Keratinocyte (primary cell): ENCODE measurements at regions not wholly inside any gene's neighbourhood (a gene's known extent, or its start where the extent isn't known, plus 50 kb on each side); places are given as distances from the start of the nearest gene placed in this dataset.

ENCODE experiments used
- DNase-seq: peaks from one replicate; pipeline ENCODE4 v3.0.0-alpha.2; 2011; ENCODE audit warnings: low read depth, missing footprints, low spot score
- FAIRE-seq: peaks from 2 replicates; lab custom pipeline; 2011; peaks lifted over from hg19 to GRCh38; lab: Jason Lieb, UNC
- H2AFZ ChIP-seq: 2 replicates; pipeline ENCODE4 v1.6.0; 2012; ENCODE audit warnings: low read length, control low read depth, inconsistent platforms; ENCODE audit not compliant: control insufficient read depth
- H3K27ac ChIP-seq: 2 replicates; pipeline ENCODE4 v1.5.1; 2011; ENCODE audit warnings: low read length; ENCODE audit not compliant: control insufficient read depth, insufficient read depth
- H3K27me3 ChIP-seq: 3 replicates; pipeline ENCODE4 v1.6.0; 2011; ENCODE audit warnings: low read length; ENCODE audit not compliant: control insufficient read depth, insufficient read depth; ENCODE audit errors: extremely low read depth
- H3K36me3 ChIP-seq, 2 experiments: 2 replicates in 1 of 2; 3 replicates in 1 of 2; pipeline ENCODE4 v1.5.1; 2011; ENCODE audit warnings: low read length in 2 of 2, mild to moderate bottlenecking in 1 of 2; ENCODE audit not compliant: control insufficient read depth in 2 of 2, insufficient read depth in 2 of 2; ENCODE audit errors: extremely low read depth in 1 of 2
- H3K4me1 ChIP-seq: 3 replicates; pipeline ENCODE4 v1.5.1; 2011; ENCODE audit warnings: low read length; ENCODE audit not compliant: control insufficient read depth, insufficient read depth; ENCODE audit errors: extremely low read depth
- H3K4me2 ChIP-seq: 3 replicates; pipeline ENCODE4 v1.6.0; 2011; ENCODE audit warnings: low read depth, low read length; ENCODE audit not compliant: control insufficient read depth, insufficient read depth; ENCODE audit errors: extremely low read depth
- H3K4me3 ChIP-seq, 3 experiments: fragments of 200-600 bp in 1 of 3; sonication (generic) in 1 of 3; 2 replicates in 2 of 3; 3 replicates in 1 of 3; pipeline ENCODE4 v1.5.1; 2011 to 2016; ENCODE audit warnings: low read length in 3 of 3, mild to moderate bottlenecking in 3 of 3, control low read depth in 2 of 3, inconsistent platforms in 1 of 3, low read depth in 1 of 3, mixed read lengths in 1 of 3, mixed run types in 1 of 3, moderate library complexity in 1 of 3; ENCODE audit not compliant: control insufficient read depth in 2 of 3, insufficient read depth in 2 of 3; ENCODE audit errors: extremely low read depth in 1 of 3
- H3K79me2 ChIP-seq: 2 replicates; pipeline ENCODE4 v1.6.0; 2012; ENCODE audit warnings: low read length; ENCODE audit not compliant: control insufficient read depth, insufficient read depth
- H3K9ac ChIP-seq: 3 replicates; pipeline ENCODE4 v1.6.0; 2011; ENCODE audit warnings: low read length; ENCODE audit not compliant: control insufficient read depth, insufficient read depth; ENCODE audit errors: extremely low read depth
- H3K9me1 ChIP-seq: 3 replicates; pipeline ENCODE4 v1.6.0; 2011; ENCODE audit warnings: low read length; ENCODE audit not compliant: control insufficient read depth, insufficient read depth; ENCODE audit errors: extremely low read depth
- H3K9me3 ChIP-seq: 2 replicates; pipeline ENCODE4 v1.5.1; 2012; ENCODE audit warnings: low read depth, low read length; ENCODE audit not compliant: control insufficient read depth
- H4K20me1 ChIP-seq: 3 replicates; pipeline ENCODE4 v1.6.0; 2011; ENCODE audit warnings: low read length; ENCODE audit not compliant: control insufficient read depth, insufficient read depth; ENCODE audit errors: extremely low read depth
- EZH2 ChIP-seq: IDR thresholded peaks from one replicate; pipeline ENCODE4 v1.6.1; 2012; ENCODE audit warnings: inconsistent platforms, mild to moderate bottlenecking, low read length, moderate library complexity
- dilution Hi-C: fragments of 300-500 bp; cut with MboI; formaldehyde crosslinking; loops from one replicate; pipeline ENCODE4 v1.7.0; 2020; ENCODE audit warnings: low sequenced_read_pairs; ENCODE audit not compliant: extremely low pct_ligation_motif_present
- TF ChIP-seq, protein P1 (sequence below), 3 experiments: IDR thresholded peaks in 1 of 3; conservative IDR thresholded peaks in 1 of 3; optimal IDR thresholded peaks in 1 of 3; 2 replicates in 2 of 3; 3 replicates in 1 of 3; pipeline versions ENCODE3 to v1.5.1; 2011; ENCODE audit warnings: low read length in 3 of 3, mild to moderate bottlenecking in 3 of 3, moderate library complexity in 2 of 3, control low read depth in 1 of 3, inconsistent platforms in 1 of 3; ENCODE audit not compliant: insufficient read depth in 2 of 3; ENCODE audit errors: extremely low read depth in 1 of 3

DNA sequence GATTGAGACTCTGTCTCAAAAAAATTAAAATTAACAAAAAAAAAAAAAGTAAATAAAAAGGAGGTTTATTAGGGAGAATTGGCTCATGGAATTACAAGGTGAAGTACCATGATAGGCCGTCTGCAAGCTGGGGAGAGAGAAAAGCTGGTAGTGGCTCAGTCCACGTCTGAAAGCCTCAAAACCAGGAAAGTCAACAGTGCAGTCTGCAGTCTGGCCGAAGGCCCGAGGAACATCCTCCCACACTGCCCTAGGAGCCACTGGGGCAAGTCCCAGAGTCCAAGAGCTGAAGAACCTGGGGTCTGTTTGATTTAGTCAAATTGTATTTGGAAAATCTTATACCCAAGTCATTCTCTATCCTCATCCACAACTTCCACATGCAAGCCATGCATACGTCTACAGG, 59.0 kb upstream of the RAB18 start:
- H4K20me1 ChIP-seq = no peaks in the 10 kb centered on the region
- no peaks in the 10 kb centered on the region for H3K27me3 ChIP-seq
- H3K4me1 ChIP-seq = peaks cover 11% of the 10 kb centered on the region
- no peaks in the 10 kb centered on the region for H3K36me3 ChIP-seq
- TF ChIP-seq, protein P1, sequence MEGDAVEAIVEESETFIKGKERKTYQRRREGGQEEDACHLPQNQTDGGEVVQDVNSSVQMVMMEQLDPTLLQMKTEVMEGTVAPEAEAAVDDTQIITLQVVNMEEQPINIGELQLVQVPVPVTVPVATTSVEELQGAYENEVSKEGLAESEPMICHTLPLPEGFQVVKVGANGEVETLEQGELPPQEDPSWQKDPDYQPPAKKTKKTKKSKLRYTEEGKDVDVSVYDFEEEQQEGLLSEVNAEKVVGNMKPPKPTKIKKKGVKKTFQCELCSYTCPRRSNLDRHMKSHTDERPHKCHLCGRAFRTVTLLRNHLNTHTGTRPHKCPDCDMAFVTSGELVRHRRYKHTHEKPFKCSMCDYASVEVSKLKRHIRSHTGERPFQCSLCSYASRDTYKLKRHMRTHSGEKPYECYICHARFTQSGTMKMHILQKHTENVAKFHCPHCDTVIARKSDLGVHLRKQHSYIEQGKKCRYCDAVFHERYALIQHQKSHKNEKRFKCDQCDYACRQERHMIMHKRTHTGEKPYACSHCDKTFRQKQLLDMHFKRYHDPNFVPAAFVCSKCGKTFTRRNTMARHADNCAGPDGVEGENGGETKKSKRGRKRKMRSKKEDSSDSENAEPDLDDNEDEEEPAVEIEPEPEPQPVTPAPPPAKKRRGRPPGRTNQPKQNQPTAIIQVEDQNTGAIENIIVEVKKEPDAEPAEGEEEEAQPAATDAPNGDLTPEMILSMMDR (optimal IDR thresholded peaks at IDR 0.05 in 1 of 3, IDR thresholded peaks at IDR 0.05 in 1 of 3, conservative IDR thresholded peaks at IDR 0.05 in 1 of 3; ENCODE audit: extremely low read depth in 1 of 3, insufficient read depth in 2 of 3, low read length in 3 of 3) = no peak
- TF ChIP-seq EZH2 = no peak
- FAIRE-seq (no peak), DNase-seq (no peak)
- dilution Hi-C loops = no loop called here
- no peaks in the 10 kb centered on the region for H3K9me3 ChIP-seq
- no peak overlapping the region for H3K9ac ChIP-seq
- no peak overlapping the region for H3K27ac ChIP-seq
- no peak overlapping the region for H3K4me2 ChIP-seq
- no peak overlapping the region for H3K4me3 ChIP-seq
- H2AFZ ChIP-seq = no peak overlapping the region
- H3K9me1 ChIP-seq = no peaks in the 10 kb centered on the region
- no peaks in the 10 kb centered on the region for H3K79me2 ChIP-seq

DNA sequence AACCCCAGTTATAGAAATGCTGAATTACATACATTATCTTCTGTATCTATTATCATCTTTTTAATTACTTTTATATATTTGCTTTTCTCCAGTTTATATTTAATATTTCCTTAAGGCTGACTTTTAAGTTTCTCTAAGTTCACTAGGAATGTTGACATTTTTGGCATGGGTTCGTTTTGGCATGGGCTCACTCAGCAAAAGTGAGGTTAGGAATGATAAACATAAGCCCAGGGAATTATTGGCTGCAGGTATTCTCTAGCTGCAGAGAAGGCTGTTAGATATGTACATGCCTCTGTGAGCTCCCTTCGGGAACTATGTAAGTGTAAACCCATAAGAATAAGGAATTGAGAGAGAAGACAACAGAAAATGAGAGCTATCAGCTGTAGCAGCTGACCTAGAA, 63.6 kb upstream of the RAB18 start:
- FAIRE-seq = no peak
- no peaks in the 10 kb centered on the region for H3K79me2 ChIP-seq
- no peak for DNase-seq
- no peaks in the 10 kb centered on the region for H3K9me1 ChIP-seq
- H3K4me3 ChIP-seq = no peak overlapping the region
- H3K4me1 ChIP-seq = no peaks in the 10 kb centered on the region
- no peaks in the 10 kb centered on the region for H3K9me3 ChIP-seq
- no peak overlapping the region for H3K9ac ChIP-seq
- H3K36me3 ChIP-seq = no peaks in the 10 kb centered on the region
- TF ChIP-seq, protein P1 (optimal IDR thresholded peaks at IDR 0.05 in 1 of 3, IDR thresholded peaks at IDR 0.05 in 1 of 3, conservative IDR thresholded peaks at IDR 0.05 in 1 of 3; ENCODE audit: extremely low read depth in 1 of 3, insufficient read depth in 2 of 3, low read length in 3 of 3) = no peak
- no peak for TF ChIP-seq EZH2
- no peaks in the 10 kb centered on the region for H4K20me1 ChIP-seq
- H3K27me3 ChIP-seq = no peaks in the 10 kb centered on the region
- H3K4me2 ChIP-seq = no peak overlapping the region
- H2AFZ ChIP-seq = no peak overlapping the region
- H3K27ac ChIP-seq = no peak overlapping the region
- dilution Hi-C loops = no loop called here
